ENCODE measurements at regions not wholly inside any gene's neighbourhood (a gene's known extent, or its start where the extent isn't known, plus 50 kb on each side); places are given as distances from the start of the nearest gene placed in this dataset.
A peak's percentile ranks its signal among the peaks of the same experiment; 100 is the strongest.

- no peak for DNase-seq (ENCODE audit: low spot score)
Observed at GRCh38 chr3:78421247-78421966, 1346.4 kb downstream of the ROBO1 start.

DNA sequence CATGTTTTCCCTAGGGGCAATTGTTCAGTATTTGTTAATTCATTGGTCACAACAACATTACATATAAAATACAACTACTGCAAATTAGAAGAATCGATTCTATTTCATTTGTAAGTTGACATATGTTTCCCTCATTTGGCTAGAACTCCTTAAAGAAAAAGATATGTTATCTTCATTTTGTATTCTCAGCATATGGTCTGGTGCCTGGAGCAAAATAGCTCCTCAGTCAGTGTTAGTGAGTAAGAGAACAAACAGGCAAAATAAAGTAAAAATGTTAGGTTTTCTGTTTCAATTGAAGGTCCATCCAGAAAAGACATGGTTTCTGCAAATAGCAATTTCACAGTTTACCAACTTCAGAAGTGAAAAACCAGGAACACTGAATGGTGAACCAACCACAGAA lies 1343.1 kb downstream of the ROBO1 start:
- DNase-seq (ENCODE audit: low spot score): no peak

DNA sequence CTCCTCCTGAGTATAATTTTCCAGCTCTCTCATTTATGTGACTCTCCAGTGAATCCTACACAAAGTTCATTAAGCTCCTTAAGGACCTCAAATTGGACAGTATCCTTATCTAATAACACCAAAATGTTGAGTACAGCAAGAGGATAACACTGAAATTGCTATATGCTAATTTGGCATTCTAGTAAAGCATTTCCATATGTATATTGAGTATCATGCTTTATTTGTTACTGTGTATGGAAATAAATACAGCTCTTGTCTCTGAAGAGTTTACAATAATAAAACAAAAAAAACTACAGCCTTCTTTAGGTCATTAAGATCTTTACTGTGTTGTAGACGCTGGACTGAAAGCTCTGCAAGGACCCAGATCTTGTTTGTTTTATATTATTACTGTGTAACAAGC lies 1341.3 kb downstream of the ROBO1 start:
- no peak for DNase-seq (ENCODE audit: low spot score)

DNA sequence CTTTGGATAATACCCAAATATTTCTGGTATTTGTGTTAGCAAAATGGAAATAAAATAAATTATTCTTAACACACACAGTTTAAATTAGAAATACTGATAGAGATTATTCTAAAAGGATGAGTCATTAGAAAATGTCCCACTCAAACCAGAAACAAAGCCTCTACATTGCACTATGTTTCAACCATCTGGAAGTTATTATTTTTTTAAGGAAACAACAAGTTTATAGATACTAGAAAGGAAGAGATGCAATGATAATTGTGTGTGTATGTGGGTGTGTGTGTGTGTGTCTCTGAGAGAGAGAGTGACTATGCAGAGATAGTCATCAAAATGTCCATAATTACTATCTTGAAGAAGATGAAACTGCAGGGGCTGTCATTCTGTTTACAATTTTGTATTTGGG lies 1340.5 kb downstream of the ROBO1 start:
- no peak for DNase-seq (ENCODE audit: low spot score)

DNA sequence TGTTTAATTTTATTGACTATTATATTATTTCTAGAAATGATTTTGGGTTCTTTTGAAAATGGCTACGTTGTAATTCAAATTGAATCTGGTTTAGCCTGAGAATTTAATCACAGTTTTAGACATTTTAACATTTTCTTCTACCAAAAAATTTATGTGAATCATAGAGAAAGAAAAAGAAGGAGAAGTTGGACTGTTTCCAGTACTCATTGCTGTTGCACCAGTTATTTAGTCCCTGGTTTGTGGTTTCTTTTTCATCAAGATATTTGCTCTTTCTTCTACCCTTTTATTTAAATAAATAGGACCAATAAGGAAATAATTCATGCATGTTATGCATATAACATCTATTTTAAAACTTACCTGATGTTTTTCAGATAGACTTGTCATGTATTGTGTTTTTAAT lies 1337.1 kb downstream of the ROBO1 start:
- DNase-seq (ENCODE audit: low spot score): no peak

DNA sequence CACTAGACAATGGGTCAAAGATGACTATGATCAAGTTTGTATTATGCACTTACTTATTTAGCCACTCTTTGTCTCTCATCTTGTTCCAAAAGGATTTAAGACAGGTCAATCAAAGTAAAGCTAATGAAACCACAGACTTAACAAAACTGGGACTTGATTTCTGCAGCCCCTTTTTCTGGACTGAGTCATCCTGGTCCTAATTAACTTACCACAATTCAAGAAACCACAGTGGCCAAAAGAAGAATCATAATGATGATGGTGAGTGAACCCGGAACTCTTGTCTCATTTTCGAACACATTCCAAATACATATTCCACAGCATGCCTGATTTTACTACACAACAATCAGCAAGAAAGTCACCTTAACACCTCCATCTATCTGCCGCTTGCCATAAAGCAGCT lies 1333.0 kb downstream of the ROBO1 start:
- peak; percentile 2 for DNase-seq (ENCODE audit: low spot score)

- no peak for DNase-seq (ENCODE audit: low spot score)
Observed at GRCh38 chr3:78455166-78455565, 1312.6 kb downstream of the ROBO1 start.

GRCh38 chr3:78455712-78456433 lies 1311.9 kb downstream of the ROBO1 start:
- DNase-seq (ENCODE audit: low spot score): no peak

DNA sequence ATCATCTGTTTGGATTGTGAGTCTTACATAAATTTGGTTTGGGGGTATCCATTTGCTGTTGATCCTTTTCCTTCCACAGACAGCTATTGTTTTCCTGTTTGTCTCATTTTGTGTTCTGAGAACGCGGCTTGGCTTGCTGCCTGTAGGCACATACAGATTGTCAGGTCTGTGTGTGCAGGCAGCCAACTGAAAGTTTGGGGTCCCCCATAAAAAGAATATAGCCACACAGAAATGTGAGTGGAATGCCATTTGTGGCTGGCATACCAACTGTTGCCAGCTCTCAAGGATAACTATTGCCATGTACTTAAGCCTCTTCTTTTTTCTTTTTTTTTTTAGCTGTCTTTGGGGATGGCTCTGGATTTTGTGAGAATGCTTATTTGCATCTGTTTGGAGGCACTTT lies 1308.0 kb downstream of the ROBO1 start:
- DNase-seq (ENCODE audit: low spot score): no peak

- no peak for DNase-seq (ENCODE audit: low spot score)
Observed at GRCh38 chr3:78462021-78462420, 1305.8 kb downstream of the ROBO1 start.

DNA sequence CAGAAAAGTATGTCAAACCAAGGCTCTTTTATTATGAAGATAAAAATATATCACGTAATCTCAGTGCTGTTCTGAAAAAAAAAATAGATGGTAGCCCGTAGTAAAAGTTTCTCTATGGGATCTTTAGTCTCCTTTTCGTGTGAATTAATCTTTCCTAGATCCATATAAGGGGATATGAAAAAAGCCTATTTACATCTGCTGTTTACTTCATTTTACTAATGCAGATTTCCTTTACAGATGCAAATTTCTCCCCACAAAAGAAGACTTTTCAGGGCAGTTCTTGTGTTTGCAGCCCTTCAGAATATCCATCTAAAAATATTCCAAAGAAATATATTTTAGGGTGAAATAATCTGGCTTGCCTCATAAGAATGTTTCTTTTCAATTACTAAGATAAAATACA lies 1291.7 kb downstream of the ROBO1 start:
- no peak for DNase-seq (ENCODE audit: low spot score)

DNA sequence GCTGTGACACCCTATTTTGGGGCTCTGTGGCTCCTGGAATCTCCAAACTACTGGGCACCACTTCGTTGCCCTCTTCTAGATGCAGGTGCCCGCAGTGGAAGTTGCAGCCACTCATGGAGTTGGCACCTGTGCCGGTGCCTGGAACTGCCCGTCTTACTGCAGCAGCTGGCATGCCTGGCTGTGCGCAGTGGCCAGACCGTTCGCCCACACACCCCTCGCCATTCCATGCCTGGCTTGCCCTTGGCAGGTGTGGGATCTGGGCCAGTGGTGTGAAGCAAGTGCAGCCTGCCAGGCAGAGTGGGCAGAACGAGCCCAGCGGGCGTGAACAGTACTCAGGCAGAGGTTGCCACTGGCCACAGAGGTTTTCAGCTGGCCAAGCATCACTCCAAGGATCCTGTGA lies 1286.7 kb downstream of the ROBO1 start:
- no peak for DNase-seq (ENCODE audit: low spot score)

GRCh38 chr3:78483090-78483489 lies 1284.7 kb downstream of the ROBO1 start:
- no peak for DNase-seq (ENCODE audit: low spot score)

GRCh38 chr3:78494851-78495250 lies 1272.9 kb downstream of the ROBO1 start:
- DNase-seq (ENCODE audit: low spot score): no peak

- DNase-seq (ENCODE audit: low spot score): no peak
Observed at GRCh38 chr3:78495301-78495700, 1272.5 kb downstream of the ROBO1 start.

DNA sequence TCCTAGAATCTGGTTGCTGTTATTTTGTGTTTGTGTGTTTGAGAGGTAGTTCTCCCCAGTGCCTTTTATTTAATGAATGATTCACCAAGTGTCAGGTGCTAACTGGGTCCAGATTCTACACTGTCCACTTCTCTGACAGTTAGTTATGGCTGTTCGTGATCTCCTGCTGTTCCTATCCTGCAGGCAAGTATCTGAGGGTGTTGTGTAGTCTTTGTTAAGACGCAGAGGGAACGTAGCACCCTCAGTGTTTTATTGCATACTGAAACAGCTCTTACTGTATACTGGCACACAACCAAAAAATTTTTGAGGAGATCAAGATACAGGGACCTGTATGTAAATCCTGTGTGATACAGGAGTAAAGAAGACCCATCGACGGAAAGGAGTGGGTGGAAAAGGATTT lies 1271.3 kb downstream of the ROBO1 start:
- DNase-seq (ENCODE audit: low spot score): no peak

DNA sequence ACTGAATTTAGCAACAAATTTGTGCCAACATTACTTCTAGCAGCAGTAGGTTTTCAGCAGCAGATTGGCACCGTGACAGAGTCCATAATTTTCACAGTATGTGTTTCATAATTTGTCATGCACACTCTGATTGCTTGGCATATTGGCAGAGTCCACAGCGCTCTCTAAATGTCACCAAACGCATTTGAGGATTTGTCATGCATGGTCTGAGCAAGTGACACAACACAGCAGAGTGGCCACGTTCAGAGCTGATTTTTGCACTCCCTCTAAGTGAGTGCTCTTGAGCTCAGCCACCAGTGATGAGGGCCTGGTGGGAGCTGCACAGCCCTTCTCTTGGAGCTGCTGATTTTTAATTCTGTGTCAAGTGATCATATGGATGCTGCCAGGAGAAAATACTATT lies 1270.8 kb downstream of the ROBO1 start:
- no peak for DNase-seq (ENCODE audit: low spot score)

- no peak for DNase-seq (ENCODE audit: low spot score)
Observed at GRCh38 chr3:78497767-78498166, 1270.0 kb downstream of the ROBO1 start.

GRCh38 chr3:78506061-78506460 lies 1261.7 kb downstream of the ROBO1 start:
- DNase-seq (ENCODE audit: low spot score): peak; percentile 46

DNA sequence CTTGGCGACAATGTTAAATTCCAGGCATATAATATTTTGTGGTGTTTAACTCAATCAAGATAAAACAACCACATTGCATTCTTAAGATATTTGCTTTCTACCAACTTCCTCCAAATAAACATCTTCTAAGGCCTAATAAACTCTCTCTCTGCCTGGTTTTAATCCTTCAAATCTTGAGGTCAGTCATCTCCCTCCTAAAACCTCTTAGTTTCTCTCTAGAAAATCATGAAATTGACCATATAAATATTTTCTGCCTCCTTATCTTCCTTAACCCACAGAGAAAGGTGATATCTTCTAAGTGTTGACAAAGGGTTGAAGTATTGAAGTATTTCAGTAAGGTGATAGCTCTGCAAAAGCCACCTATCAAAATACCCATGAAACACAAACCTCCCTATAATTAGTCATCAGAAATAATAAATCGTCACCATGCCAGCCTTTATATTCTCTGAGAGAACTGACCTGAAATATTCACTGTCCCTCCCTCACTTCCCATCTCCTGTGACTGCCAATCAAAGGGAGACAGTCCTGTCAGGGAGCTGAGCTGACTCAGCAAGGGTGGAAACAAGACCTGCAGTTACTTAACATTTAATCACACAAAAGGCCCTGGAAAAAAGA lies 1261.1 kb downstream of the ROBO1 start:
- DNase-seq (ENCODE audit: low spot score): peak; percentile 86

DNA sequence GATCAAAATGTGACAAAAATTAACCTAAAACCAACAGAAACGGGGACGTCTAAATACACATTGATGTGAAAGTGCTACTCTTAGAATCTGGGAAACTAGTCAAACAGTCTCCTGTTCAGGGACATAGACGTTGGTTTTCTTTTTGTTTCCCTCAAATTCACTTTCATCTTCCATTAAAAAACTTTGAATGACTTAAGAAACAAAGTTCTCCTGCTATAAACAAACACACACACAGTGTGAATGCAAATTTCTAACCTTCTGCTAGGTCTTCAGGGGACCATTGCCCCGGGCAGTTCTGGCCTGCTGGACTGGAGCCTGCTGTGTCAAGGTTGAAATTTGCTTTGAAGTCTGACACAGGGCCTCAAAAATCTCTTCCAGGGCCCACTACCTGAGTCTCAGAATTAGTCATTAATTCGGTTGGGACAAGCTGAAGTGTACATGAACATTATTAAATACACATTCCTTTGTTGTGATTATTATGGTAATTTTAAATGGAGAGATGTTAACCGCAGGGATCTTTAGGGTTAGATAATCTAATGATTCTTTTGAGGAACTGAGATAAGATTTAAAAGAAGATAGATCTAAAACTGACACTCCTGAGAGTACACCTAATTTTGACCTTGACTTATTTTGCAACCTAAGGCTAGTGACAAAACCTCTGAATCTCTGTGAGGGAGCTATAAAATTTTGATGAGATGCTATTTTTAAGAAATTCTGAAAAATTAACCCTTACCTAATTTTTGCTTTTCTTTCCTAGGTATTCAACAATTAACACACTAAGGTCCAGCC lies 1260.4 kb downstream of the ROBO1 start:
- DNase-seq (ENCODE audit: low spot score): no peak

- no peak for DNase-seq (ENCODE audit: low spot score)
Observed at GRCh38 chr3:78511840-78512239, 1256.0 kb downstream of the ROBO1 start.

Data from A172 (cell line).